Chondrocyte (in vitro differentiated cells): ENCODE measurements at regions not wholly inside any gene's neighbourhood (a gene's known extent, or its start where the extent isn't known, plus 50 kb on each side); places are given as distances from the start of the nearest gene placed in this dataset.

Source experiments
- DNase-seq: peaks from one replicate; pipeline ENCODE4 v3.0.0; 2021; ENCODE audit warnings: mixed read lengths, low spot score
- H3K27ac Mint-ChIP-seq: one replicate; pipeline ENCODE4 v1.8.0; 2021; ENCODE audit warnings: mild to moderate bottlenecking, moderate library complexity, mixed read lengths; ENCODE audit not compliant: unreplicated experiment
- H3K27me3 Mint-ChIP-seq: 2 replicates; pipeline ENCODE4 v1.8.0; 2021; ENCODE audit warnings: low read depth, mixed read lengths
- H3K36me3 Mint-ChIP-seq: 2 replicates; pipeline ENCODE4 v1.8.0; 2021; ENCODE audit warnings: low read depth, mixed read lengths
- H3K4me1 Mint-ChIP-seq: 2 replicates; pipeline ENCODE4 v1.8.0; 2021; ENCODE audit warnings: low read depth, mild to moderate bottlenecking, mixed read lengths
- H3K4me3 Mint-ChIP-seq: one replicate; pipeline ENCODE4 v1.8.0; 2021; ENCODE audit warnings: mild to moderate bottlenecking, moderate library complexity, mixed read lengths; ENCODE audit not compliant: unreplicated experiment
- H3K9me3 Mint-ChIP-seq: 2 replicates; pipeline ENCODE4 v1.8.0; 2021; ENCODE audit warnings: low read depth, mixed read lengths
- CTCF ChIP-seq: fragments of 200-600 bp; sonication (generic); IDR thresholded peaks from 2 replicates; pipeline ENCODE4 v1.5.0; 2021; ENCODE audit warnings: antibody characterized with exemption, mild to moderate bottlenecking, moderate library complexity

- Mint-ChIP-seq H3K4me3 (no peak overlapping the region), H3K9me3 (no peaks in the 10 kb centered on the region), H3K27me3 (no peaks in the 10 kb centered on the region), H3K27ac (no peak overlapping the region), H3K4me1 (peaks cover 56% of the 10 kb centered on the region), H3K36me3 (no peaks in the 10 kb centered on the region)
- no peak for DNase-seq
- no peak for TF ChIP-seq CTCF
Measured at GRCh38 chr2:217335341-217335966, 475.6 kb upstream of the TNP1 start.

- H3K4me3 Mint-ChIP-seq, result no peak overlapping the region
- peaks cover 59% of the 10 kb centered on the region for H3K4me1 Mint-ChIP-seq
- no peak for DNase-seq
- no peaks in the 10 kb centered on the region for H3K27me3 Mint-ChIP-seq
- no peaks in the 10 kb centered on the region for H3K9me3 Mint-ChIP-seq
- no peaks in the 10 kb centered on the region for H3K36me3 Mint-ChIP-seq
- H3K27ac Mint-ChIP-seq, result no peak overlapping the region
- TF ChIP-seq CTCF, result no peak
Measured at GRCh38 chr2:217334561-217334960, 474.7 kb upstream of the TNP1 start.

GRCh38 chr2:217332866-217333265, 473.0 kb upstream of the TNP1 start:
- Mint-ChIP-seq H3K27me3 (no peaks in the 10 kb centered on the region), H3K9me3 (no peaks in the 10 kb centered on the region), H3K4me3 (no peak overlapping the region), H3K4me1 (peaks cover 59% of the 10 kb centered on the region), H3K27ac (no peak overlapping the region), H3K36me3 (no peaks in the 10 kb centered on the region)
- TF ChIP-seq CTCF, result no peak
- no peak for DNase-seq

GRCh38 chr2:217332417-217332791, 472.5 kb upstream of the TNP1 start:
- H3K27ac Mint-ChIP-seq, result no peak overlapping the region
- H3K4me1 Mint-ChIP-seq, result peaks cover 59% of the 10 kb centered on the region
- H3K4me3 Mint-ChIP-seq, result no peak overlapping the region
- TF ChIP-seq CTCF, result no peak
- no peaks in the 10 kb centered on the region for H3K36me3 Mint-ChIP-seq
- no peak for DNase-seq
- H3K27me3 Mint-ChIP-seq, result no peaks in the 10 kb centered on the region
- no peaks in the 10 kb centered on the region for H3K9me3 Mint-ChIP-seq

GRCh38 chr2:217331523-217332416, 471.9 kb upstream of the TNP1 start:
- no peak for TF ChIP-seq CTCF
- Mint-ChIP-seq H3K27ac (peak overlapping the region; percentile 64), H3K4me1 (peaks cover 57% of the 10 kb centered on the region), H3K4me3 (no peak overlapping the region), H3K27me3 (no peaks in the 10 kb centered on the region), H3K36me3 (no peaks in the 10 kb centered on the region), H3K9me3 (no peaks in the 10 kb centered on the region)
- DNase-seq, result no peak
